ENCODE measurements at regions not wholly inside any gene's neighbourhood (a gene's known extent, or its start where the extent isn't known, plus 50 kb on each side); places are given as distances from the start of the nearest gene placed in this dataset.
"Not testable (repeated sequence)": the region's sequence is repeated elsewhere in the genome, so short reads cannot be mapped to it uniquely, and the experiment has no call there.

GRCh38 chr22:10678720-10679119, 4849.3 kb upstream of the OR11H1 start:
- H3K36me3 Mint-ChIP-seq; H3K36me3 ChIP-seq (ENCODE audit: control insufficient read depth, insufficient read depth, low read length); H3K27me3 Mint-ChIP-seq; H3K4me1 Mint-ChIP-seq; H3K27ac ChIP-seq (ENCODE audit: insufficient read depth, low read length, poor library complexity, severe bottlenecking); H3K4me1 ChIP-seq (ENCODE audit: control insufficient read depth, insufficient read depth, low read length, poor library complexity, severe bottlenecking); H3K4me3 ChIP-seq (ENCODE audit: low read depth, low read length); H3K27ac Mint-ChIP-seq; DNase-seq; H3K9me3 Mint-ChIP-seq; H3K27me3 ChIP-seq (ENCODE audit: control insufficient read depth, insufficient read depth, low read length); H3K9me3 ChIP-seq (ENCODE audit: control insufficient read depth in 2 of 2, low read length in 2 of 2); ATAC-seq (ENCODE audit: low read depth in 2 of 2); H3K4me3 Mint-ChIP-seq: not testable (repeated sequence)

- H3K9me3 Mint-ChIP-seq, H3K4me3 Mint-ChIP-seq: not testable (repeated sequence)
Measured at GRCh38 chr22:10685436-10685835, 4842.6 kb upstream of the OR11H1 start.

GRCh38 chr22:10687256-10687655, 4840.7 kb upstream of the OR11H1 start:
- not testable (repeated sequence) for H3K27me3 ChIP-seq (ENCODE audit: control insufficient read depth, insufficient read depth, low read length); ATAC-seq (ENCODE audit: low read depth in 2 of 2); H3K36me3 ChIP-seq (ENCODE audit: control insufficient read depth, insufficient read depth, low read length); H3K4me3 Mint-ChIP-seq; H3K9me3 ChIP-seq (ENCODE audit: control insufficient read depth in 2 of 2, low read length in 2 of 2); H3K27ac ChIP-seq (ENCODE audit: insufficient read depth, low read length, poor library complexity, severe bottlenecking); H3K9me3 Mint-ChIP-seq; H3K4me3 ChIP-seq (ENCODE audit: low read depth, low read length); H3K27ac Mint-ChIP-seq; H3K4me1 ChIP-seq (ENCODE audit: control insufficient read depth, insufficient read depth, low read length, poor library complexity, severe bottlenecking); H3K27me3 Mint-ChIP-seq; DNase-seq; H3K36me3 Mint-ChIP-seq; H3K4me1 Mint-ChIP-seq

More at GRCh38 chr22:10685436-10685835, 4842.6 kb upstream of the OR11H1 start:
- not testable (repeated sequence) for H3K36me3 ChIP-seq (ENCODE audit: control insufficient read depth, insufficient read depth, low read length); ATAC-seq (ENCODE audit: low read depth in 2 of 2); H3K4me3 ChIP-seq (ENCODE audit: low read depth, low read length); H3K27me3 ChIP-seq (ENCODE audit: control insufficient read depth, insufficient read depth, low read length); H3K36me3 Mint-ChIP-seq; H3K27ac ChIP-seq (ENCODE audit: insufficient read depth, low read length, poor library complexity, severe bottlenecking); H3K9me3 ChIP-seq (ENCODE audit: control insufficient read depth in 2 of 2, low read length in 2 of 2); H3K27ac Mint-ChIP-seq; H3K27me3 Mint-ChIP-seq; H3K4me1 ChIP-seq (ENCODE audit: control insufficient read depth, insufficient read depth, low read length, poor library complexity, severe bottlenecking); H3K4me1 Mint-ChIP-seq; DNase-seq

- H3K27me3 ChIP-seq (ENCODE audit: control insufficient read depth, insufficient read depth, low read length); H3K36me3 Mint-ChIP-seq; H3K4me1 Mint-ChIP-seq; H3K27me3 Mint-ChIP-seq; H3K4me3 Mint-ChIP-seq; H3K4me3 ChIP-seq (ENCODE audit: low read depth, low read length); H3K27ac ChIP-seq (ENCODE audit: insufficient read depth, low read length, poor library complexity, severe bottlenecking); DNase-seq; H3K27ac Mint-ChIP-seq; H3K9me3 ChIP-seq (ENCODE audit: control insufficient read depth in 2 of 2, low read length in 2 of 2); H3K4me1 ChIP-seq (ENCODE audit: control insufficient read depth, insufficient read depth, low read length, poor library complexity, severe bottlenecking); ATAC-seq (ENCODE audit: low read depth in 2 of 2); H3K36me3 ChIP-seq (ENCODE audit: control insufficient read depth, insufficient read depth, low read length): not testable (repeated sequence)
- peaks cover 0 to 11% (median 6%) of the 10 kb centered on the region in 7 donors for H3K9me3 Mint-ChIP-seq
Measured at GRCh38 chr22:10698836-10699235, 4829.2 kb upstream of the OR11H1 start.

- H3K36me3 ChIP-seq (ENCODE audit: control insufficient read depth, insufficient read depth, low read length); H3K4me3 Mint-ChIP-seq; H3K4me3 ChIP-seq (ENCODE audit: low read depth, low read length); H3K9me3 ChIP-seq (ENCODE audit: control insufficient read depth in 2 of 2, low read length in 2 of 2); H3K27ac Mint-ChIP-seq; H3K27me3 Mint-ChIP-seq; ATAC-seq (ENCODE audit: low read depth in 2 of 2); H3K4me1 Mint-ChIP-seq; H3K27ac ChIP-seq (ENCODE audit: insufficient read depth, low read length, poor library complexity, severe bottlenecking); H3K4me1 ChIP-seq (ENCODE audit: control insufficient read depth, insufficient read depth, low read length, poor library complexity, severe bottlenecking); DNase-seq; H3K36me3 Mint-ChIP-seq; H3K27me3 ChIP-seq (ENCODE audit: control insufficient read depth, insufficient read depth, low read length): not testable (repeated sequence)
- peaks cover 0 to 11% (median 6%) of the 10 kb centered on the region in 7 donors for H3K9me3 Mint-ChIP-seq
Measured at GRCh38 chr22:10699301-10700097, 4828.5 kb upstream of the OR11H1 start.

- H3K27me3 Mint-ChIP-seq; H3K27ac ChIP-seq (ENCODE audit: insufficient read depth, low read length, poor library complexity, severe bottlenecking); H3K27me3 ChIP-seq (ENCODE audit: control insufficient read depth, insufficient read depth, low read length); H3K4me3 Mint-ChIP-seq; H3K36me3 ChIP-seq (ENCODE audit: control insufficient read depth, insufficient read depth, low read length); H3K27ac Mint-ChIP-seq; H3K4me3 ChIP-seq (ENCODE audit: low read depth, low read length); DNase-seq; H3K4me1 Mint-ChIP-seq; H3K4me1 ChIP-seq (ENCODE audit: control insufficient read depth, insufficient read depth, low read length, poor library complexity, severe bottlenecking); H3K36me3 Mint-ChIP-seq: not testable (repeated sequence)
- peaks cover 5 to 15% (median 7%) of the 10 kb centered on the region in 7 donors for H3K9me3 Mint-ChIP-seq
- H3K9me3 ChIP-seq (ENCODE audit: control insufficient read depth in 2 of 2, low read length in 2 of 2): peaks cover 11 to 24% of the 10 kb centered on the region in 2 experiments
- ATAC-seq (ENCODE audit: low read depth in 2 of 2): peak in 1 of 2 donors; percentile 13
Measured at GRCh38 chr22:10708175-10708574, 4819.8 kb upstream of the OR11H1 start.

DNA sequence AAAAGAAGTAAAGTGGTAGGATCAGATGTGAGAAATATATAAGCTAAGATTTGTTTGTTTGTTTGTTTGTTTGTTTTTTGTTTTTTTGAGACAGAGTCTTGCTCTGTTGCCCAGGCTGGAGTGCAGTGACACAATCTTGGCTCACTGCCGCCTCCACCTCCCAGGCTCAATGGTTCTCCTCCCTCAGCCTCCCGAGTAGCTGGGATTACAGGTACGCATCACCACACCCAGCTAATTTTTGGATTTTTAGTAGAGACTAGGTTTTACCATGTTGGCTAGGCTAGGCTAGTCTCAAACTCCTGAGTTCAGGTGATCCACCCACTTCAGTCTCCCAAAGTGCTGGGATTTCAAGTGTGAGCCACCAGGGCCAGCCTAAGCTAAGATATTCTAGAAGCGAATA, 4817.1 kb upstream of the OR11H1 start:
- not testable (repeated sequence) for H3K36me3 Mint-ChIP-seq; H3K27me3 ChIP-seq (ENCODE audit: control insufficient read depth, insufficient read depth, low read length); H3K27ac ChIP-seq (ENCODE audit: insufficient read depth, low read length, poor library complexity, severe bottlenecking); H3K4me1 Mint-ChIP-seq; H3K36me3 ChIP-seq (ENCODE audit: control insufficient read depth, insufficient read depth, low read length); ATAC-seq (ENCODE audit: low read depth in 2 of 2); H3K27me3 Mint-ChIP-seq; H3K4me3 ChIP-seq (ENCODE audit: low read depth, low read length); DNase-seq; H3K4me1 ChIP-seq (ENCODE audit: control insufficient read depth, insufficient read depth, low read length, poor library complexity, severe bottlenecking); H3K27ac Mint-ChIP-seq; H3K4me3 Mint-ChIP-seq
- H3K9me3 Mint-ChIP-seq: peaks cover 17 to 37% (median 26%) of the 10 kb centered on the region in 7 donors
- peaks cover 19 to 41% of the 10 kb centered on the region in 2 experiments for H3K9me3 ChIP-seq (ENCODE audit: control insufficient read depth in 2 of 2, low read length in 2 of 2)

- peaks cover 5 to 94% (median 70%) of the 10 kb centered on the region in 7 donors for H3K9me3 Mint-ChIP-seq
- not testable (repeated sequence) for H3K4me1 ChIP-seq (ENCODE audit: control insufficient read depth, insufficient read depth, low read length, poor library complexity, severe bottlenecking); H3K27me3 Mint-ChIP-seq; ATAC-seq (ENCODE audit: low read depth in 2 of 2); H3K4me3 ChIP-seq (ENCODE audit: low read depth, low read length); H3K36me3 ChIP-seq (ENCODE audit: control insufficient read depth, insufficient read depth, low read length); DNase-seq; H3K4me3 Mint-ChIP-seq; H3K27me3 ChIP-seq (ENCODE audit: control insufficient read depth, insufficient read depth, low read length); H3K27ac ChIP-seq (ENCODE audit: insufficient read depth, low read length, poor library complexity, severe bottlenecking); H3K27ac Mint-ChIP-seq
- H3K36me3 Mint-ChIP-seq: peaks cover 30% of the 10 kb centered on the region
- peaks cover 0 to 19% (median 0%) of the 10 kb centered on the region in 4 donors for H3K4me1 Mint-ChIP-seq
- peaks cover 55 to 59% of the 10 kb centered on the region in 2 experiments for H3K9me3 ChIP-seq (ENCODE audit: control insufficient read depth in 2 of 2, low read length in 2 of 2)
Measured at GRCh38 chr22:10722804-10723203, 4805.2 kb upstream of the OR11H1 start.
